HUDEP-2 (cell line): ENCODE measurements at regions not wholly inside any gene's neighbourhood (a gene's known extent, or its start where the extent isn't known, plus 50 kb on each side); places are given as distances from the start of the nearest gene placed in this dataset.

Experiments
- DNase-seq, 76 experiments: peaks; one replicate each; lab custom pipeline; 2025; ENCODE audit not compliant: unreplicated experiment in 76 of 76; lab: John Stamatoyannopoulos, UW

DNA sequence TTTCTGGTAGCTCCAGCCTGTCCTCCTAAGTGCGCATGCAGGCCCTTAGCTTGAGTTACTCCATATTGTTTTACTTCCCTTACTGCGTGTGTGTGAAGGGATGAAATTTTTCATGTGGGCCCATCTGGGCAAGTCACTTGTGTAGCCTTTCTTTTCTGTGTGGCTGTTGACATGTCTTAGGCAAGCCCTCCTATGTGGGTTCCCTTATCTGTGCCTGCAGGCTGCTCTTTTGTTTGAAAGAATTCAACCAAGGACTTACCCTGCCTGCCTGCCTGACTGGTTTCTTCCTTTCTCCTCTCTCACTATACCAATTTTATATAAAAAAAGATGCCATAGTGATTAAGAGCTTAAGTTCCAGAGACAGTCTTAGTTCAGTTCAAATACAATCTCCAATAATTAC, 249.3 kb downstream of the ATG4C start:
- peak in 5 of 76 experiments; percentile 1 to 40 (median 18) for DNase-seq

DNA sequence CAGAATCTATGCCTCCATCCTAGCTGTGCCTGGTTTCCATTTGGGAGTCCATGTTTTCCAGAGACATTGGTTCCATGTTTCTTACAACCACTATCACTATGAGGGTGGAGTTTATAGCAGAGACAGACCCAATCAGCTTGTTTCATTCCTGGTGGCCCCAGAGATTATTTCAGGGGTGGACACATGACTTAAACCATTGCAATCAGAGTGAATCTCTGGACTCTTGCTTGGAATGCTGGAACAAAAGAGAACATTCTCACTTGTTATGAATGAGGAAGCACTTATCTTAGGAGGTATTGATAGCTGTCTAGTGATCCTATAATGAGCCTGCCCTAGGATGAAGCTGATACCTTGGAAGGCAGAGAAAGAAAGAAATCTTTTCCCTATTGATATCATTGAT, 250.3 kb downstream of the ATG4C start:
- no peak for DNase-seq

DNA sequence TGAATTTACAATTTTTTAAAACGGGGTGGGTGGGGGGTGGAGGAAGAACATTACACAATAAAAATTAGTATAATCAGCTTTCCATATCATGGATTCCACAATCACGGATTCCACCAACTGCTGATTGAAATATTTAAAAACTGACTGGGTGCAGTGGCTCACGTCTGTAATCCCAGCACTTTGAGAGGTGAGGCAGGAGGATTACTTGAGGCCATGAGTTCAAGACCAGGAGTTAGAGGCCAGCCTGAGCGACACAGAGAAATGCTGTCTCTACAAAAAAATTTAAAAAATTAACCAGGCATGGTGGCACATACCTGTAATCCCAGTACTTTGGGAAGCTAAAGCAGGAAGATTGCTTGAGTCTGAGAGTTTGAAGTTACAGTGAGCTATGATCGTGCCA, 254.7 kb downstream of the ATG4C start:
- no peak for DNase-seq

DNA sequence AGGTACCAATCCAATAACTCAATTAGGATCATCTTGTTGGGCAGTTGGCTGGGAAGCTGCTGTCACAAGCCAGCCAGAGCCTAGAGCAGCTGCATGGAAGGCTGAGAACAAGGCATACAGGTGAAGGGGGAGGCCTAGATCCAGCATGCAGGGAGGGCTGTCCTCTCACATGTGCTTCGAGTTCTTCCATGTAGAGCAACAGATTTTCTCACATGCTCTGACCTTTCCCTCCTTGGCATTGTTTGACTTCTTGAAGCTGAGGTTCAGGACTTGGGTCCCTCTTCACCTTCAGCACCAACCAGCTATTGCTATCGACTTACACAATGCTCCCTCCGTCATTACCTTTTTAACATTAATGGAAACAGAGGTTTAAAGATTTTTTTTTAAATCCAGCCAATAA, 257.7 kb downstream of the ATG4C start:
- no peak for DNase-seq

DNA sequence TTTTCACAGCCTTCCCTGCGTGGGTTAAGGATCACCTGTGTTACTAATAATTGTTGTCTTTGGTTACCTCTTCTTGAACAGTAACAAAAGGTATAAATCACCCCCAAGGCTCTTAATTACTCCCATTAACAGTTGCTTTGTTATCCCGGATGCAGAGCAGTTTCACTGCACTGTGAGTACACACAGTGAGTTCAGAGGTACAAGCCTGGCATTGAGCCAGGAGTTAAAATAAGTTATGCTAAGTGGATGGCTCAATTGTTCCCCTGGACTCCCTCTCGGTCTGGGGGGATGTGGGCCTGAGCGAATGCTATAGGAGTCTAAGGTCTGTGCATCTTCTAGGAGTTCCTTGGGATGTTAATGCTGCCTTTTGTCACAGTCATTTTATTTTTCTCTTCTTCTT, 258.3 kb downstream of the ATG4C start:
- DNase-seq = no peak

DNA sequence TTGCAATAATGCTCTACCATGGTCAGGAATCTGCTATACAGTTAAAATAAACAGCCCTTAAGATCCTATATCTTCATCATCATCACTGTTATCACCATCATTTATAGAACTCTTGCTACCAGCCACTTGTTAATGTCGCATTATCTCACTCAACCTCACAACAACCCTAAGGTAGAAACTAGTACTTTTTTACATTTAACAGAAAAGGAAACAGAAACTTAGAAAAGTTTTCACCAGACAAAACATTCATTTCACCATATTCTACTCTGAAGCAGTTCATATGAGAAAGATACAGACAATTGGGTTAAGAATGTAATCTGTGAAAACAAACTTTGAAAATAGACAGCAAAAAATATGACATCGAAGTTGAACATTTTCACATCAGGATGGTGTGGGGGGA, 262.6 kb downstream of the ATG4C start:
- no peak for DNase-seq

DNA sequence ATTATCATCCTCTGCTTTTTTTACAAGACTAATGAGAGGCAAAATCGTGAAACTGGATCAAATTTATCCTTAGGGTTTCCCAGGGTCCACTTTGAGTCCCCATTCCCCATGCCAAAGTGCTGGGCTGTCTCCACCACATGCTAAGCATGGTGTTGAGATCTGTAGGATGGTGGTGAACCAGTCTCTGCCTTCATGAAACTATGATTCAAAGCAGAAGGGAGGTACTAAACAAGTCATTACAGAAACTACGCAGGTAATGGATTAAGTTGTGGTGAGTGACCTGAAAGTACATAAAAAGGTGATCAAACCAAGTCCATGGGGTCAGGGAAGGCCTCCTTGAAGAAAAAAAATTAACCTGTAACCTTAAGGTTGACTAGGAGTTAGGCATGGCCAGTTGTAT, 265.2 kb downstream of the ATG4C start:
- DNase-seq = no peak

DNA sequence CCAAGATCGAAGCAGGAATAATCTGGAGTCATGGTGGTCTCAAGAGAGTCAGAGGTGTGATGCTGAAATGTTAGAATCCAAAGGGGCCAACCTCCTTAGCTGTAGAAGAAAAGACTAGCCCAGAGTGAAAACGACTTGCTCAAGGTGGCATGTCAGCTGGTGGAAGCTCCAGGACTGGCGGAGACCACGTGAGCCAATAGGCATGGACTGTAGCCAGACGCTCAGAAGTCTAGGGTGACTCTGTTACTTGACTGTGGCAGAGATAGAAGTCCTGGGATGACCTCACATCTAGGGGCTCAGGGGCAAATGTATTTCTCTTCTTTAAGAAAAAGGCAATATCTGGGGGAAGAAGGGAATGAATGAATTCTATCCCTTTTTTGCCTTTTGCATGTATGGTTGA, 267.4 kb downstream of the ATG4C start:
- peak in 2 of 76 experiments; percentile 1 to 2 for DNase-seq

DNA sequence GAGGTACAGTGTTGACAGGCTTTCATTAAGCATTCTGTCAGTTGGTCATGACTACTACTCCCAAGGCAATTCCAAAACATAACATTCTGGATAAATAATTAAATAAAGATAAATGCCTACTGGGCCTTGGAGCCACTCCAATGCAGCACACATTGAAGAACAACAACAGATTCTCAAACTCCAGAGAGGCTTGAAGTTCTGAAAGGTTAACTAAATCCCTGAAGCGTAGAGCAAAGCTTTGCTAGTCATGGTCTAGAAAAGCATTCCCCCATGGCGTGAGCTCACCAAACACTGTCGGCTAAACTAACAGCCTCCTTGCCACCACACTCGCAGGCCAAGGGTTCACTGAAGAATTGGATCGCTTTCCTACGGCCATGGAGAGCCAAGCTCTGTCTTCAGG, 268.0 kb downstream of the ATG4C start:
- DNase-seq = no peak

DNA sequence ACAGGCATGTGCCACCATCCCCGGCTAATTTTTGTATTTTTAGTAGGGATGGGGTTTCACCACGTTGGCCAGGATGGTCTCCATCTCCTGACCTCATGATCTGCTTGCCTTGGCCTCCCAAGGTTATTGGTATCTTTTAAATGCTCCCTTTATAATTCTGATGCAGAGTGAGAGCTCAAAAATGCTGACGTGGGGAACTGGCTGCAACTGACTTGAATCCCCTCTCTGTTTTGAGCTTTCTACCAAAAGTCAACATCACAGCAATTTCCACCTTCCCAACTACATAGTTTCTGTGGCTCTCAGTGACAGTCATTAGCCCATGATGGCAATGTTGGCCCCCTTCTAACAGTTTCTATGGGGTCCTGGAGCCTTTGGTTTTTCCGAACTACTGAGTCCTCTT, 268.2 kb upstream of the FOXD3 start:
- no peak for DNase-seq

DNA sequence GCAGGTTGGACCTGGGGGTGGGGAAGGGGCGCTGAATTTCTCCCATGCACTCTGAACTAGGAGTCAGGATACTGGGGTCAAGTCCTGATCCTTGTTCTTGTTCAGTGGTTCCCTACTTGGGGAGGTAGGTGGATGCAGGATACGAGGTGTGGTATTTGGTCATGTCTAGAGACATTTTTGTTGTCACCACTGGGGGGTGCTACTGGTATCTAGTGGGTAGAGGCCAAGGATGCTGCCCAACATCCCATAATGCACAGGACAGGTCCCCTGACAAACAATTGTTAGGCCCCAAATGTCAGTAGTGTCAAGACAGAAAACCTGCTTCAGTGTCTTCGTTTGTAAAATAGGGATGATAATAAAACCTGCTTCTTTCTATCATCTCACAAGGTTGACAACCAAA, 259.0 kb upstream of the FOXD3 start:
- DNase-seq = peak in 3 of 76 experiments; percentile 12 to 21 (median 20)

DNA sequence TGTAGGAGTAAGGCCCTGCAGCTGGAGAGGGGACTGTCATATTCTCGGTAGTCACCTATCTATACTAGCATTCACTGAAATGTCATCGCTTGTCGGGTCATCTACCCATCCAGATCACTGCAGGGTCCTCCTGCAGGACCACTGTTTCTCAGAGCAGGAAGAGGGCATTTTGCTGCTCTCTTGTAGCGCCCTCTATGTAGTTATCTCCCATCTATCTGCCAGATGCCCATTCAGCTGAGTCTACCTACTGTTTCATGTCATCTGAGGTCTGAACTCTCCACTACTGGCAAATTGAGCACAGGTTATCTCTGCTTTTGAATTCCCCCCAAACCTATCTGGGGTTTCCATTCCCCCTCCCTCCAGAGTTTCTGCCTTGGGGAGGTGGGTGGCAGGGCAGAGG, 258.2 kb upstream of the FOXD3 start:
- no peak for DNase-seq

DNA sequence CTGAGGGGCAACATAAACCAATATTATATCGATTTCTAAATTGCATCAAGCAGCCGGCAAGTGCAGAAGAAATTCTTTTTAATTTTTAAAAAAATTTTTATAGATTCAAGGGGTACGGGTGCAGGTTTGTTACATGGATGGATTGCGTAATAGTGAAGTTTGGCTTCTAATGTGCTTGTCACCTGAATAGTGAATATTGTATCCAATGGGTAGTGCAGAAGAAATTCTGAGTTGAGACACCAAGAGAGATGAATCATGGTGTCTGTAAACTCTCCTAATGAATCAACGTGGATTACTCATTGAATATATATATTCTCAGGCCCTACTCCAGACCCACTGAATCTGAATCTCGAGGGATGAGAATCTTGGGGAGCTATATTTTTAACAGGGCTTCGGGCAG, 253.7 kb upstream of the FOXD3 start:
- DNase-seq = no peak

DNA sequence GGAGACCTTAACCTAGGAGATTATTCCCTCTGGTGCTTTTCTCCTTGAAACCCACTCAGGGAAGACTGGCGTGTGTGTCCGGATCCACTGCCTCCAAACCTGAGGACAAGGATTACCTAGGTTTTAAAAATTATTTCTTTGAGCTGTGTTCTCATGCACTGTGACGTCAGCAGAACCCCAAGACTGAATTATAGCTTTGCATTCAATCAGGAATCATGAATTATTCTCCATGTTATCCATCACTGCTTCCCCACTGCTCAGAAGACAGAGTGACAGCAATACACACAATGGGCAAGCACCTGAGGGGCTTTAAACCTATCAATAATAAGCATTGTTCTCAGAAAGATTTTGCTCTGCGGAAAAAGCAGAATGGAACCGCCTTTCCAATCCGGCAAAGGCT, 253.2 kb upstream of the FOXD3 start:
- no peak for DNase-seq

DNA sequence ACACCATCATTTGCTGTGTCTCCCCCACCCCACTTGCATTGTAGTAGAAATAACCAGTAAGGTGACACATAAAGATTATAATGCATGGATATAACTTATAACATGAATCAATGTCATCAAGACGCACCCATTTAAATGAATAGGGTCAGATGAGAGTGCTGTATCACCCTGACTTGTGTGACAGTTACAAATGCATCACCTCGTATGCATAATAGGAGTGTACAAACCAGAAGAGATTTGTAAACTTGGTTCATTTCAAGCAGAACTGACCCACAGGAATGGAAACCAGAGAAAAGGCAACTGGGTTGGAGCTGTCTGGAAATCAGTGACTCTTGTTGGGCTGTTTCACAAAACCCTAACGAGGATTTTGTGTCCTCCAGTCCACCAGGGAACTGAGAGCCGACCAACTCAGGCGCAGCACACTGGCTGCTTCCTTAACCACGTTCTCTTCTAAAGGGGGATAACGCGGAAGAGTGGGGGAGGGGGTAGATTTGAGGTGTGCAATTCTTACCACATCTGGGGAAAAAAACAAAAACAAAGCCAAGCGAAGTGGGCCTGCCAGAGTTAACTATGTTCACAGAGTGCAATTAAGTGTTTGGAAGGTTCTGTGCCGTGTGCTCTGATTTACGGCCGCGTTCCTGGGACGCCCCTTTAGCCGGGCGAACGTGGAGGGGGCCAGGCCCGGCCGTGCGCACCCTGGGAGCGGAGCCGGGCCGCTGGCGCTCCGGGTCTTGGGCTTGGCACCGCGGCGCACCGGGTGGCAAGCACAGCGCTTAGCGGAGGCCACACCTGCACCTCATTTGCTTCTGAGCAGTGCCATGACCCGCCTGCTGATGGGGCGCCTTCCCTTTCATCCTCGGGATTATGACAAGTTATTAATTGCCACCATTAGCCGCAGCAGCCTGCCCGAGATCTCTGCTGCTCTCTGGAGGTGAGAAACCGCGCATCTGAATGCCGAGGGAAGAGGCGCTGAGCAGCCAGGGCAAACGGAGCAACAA, 248.8 kb upstream of the FOXD3 start:
- DNase-seq = no peak

DNA sequence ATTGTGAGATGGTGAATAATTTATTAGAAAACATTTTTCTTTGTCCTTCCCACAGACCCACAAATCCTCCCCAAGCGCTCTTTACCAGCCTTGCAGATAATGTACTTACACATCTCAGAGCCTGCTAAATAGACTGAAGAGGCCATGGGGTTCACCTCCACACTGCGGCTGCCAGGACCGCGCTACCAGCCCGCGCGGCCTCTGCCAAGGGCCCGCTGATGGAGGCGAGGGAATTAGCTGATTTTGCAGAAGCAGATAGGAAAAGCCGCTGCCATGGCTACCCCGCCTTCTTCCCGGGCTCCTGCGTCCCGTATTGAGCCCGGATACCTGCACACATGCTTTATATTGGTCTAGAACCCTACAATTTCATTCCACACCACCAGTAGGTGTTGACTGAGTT, 248.0 kb upstream of the FOXD3 start:
- no peak for DNase-seq

DNA sequence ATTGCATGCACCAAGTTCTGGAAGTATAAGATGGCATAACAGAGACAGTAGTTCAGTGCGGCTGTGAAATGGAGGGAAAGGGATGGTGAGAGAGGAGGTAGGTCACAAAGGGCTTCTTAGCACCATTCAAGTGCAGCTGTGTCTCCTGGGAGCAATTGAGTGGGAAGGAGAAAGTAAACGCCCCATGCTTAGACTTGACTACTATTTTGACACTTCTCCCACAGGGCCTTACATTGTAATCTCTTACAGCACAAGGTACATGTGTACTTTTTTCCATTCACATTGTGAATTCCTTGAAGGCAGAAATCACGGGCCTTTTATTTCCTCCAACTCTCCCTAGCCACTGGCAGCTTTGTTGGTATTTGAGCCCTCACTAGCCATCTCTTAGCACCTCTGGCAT, 239.6 kb upstream of the FOXD3 start:
- no peak for DNase-seq

DNA sequence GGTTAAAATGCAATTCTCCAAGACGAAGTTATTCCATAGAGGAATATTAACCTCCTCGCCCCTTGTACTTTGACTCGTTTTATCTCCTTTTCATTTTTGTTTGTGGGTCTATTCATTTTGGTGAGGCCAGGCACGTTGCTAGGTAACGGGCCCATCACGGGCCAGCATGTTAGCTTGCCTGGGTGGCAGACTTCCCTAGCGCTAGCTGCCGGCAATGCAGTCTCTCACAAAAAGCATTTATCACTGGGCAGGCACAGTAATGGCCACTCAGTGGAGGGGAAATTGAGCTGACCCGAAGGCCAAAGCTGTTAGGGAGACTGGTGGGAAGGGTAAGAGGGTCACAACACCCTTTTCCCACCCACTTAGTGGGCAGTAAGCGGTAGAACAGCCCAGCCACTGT, 234.4 kb upstream of the FOXD3 start:
- DNase-seq = peak in 5 of 76 experiments; percentile 3 to 22 (median 7)

DNA sequence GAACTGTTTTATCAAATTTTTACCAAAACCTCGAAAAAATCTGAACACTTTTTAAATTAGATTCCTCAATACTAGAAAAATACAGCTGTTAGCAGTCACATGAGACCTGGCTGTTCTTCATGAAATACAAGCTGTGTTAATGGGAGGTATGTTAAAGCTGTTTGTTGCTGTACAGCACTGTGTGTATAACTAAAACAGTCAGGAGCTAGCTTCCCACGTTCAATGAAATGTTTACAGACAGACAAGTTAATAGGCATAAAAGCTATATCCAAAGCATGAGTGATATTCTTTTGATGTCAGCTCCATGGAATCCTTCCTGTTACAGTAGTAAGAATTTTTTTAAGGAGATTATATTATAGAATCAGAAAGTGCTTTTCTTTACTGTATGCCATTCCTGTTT, 223.2 kb upstream of the FOXD3 start:
- DNase-seq = no peak

DNA sequence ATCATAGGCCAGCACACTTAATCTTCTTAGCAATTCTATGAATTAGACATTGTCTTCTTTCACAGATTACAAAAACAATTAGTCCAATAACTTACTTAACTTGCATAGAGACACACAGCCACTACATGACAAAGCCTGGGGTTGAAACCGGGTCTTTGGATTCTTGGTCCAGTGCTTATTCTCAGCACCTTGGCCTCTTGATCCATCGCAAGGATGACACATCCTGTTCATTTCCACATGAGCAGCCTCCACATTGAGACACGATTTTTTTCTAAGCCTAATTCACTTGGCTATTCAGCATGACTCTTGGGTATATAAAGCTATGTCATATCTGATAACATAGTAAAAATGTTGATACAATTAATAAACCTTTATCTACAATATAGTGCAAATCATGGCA, 221.0 kb upstream of the FOXD3 start:
- no peak for DNase-seq

DNA sequence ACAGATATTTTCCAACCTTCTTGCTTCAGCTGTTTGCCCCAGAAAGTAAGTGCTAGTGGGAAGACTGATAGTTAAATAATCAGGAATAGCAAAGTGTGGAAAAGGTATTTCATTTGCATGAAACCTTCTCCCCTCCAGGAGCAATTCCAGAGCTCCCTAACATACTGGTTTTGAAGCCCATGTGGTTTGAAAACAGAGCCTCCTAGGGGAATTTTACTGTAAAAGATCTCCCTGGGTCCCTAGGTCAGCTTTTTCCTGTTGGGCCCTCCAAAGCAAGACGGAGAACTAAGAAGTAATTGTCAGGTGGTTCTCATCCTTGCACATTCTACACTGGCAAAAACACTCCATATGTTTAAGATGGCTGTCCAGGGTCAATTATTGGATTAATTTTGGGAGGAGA, 218.7 kb upstream of the FOXD3 start:
- DNase-seq = no peak

DNA sequence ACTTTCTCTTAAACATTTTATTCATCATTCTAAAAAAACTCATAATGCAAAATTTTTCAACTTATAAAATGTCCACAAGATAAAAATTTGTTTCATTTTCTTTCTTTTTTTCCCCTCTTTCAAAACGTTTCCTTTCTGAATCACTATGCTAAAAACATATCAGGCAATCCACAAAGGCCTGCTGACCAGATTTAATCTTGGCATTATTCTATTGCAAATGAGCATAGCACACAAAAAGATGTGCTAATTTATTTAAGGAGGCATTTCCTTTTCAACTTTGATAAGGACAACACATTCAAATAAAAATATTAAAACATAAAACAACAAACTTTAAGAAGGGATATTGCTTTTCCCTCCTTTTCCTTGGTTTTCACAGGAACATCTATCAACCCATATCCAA, 215.3 kb upstream of the FOXD3 start:
- no peak for DNase-seq

DNA sequence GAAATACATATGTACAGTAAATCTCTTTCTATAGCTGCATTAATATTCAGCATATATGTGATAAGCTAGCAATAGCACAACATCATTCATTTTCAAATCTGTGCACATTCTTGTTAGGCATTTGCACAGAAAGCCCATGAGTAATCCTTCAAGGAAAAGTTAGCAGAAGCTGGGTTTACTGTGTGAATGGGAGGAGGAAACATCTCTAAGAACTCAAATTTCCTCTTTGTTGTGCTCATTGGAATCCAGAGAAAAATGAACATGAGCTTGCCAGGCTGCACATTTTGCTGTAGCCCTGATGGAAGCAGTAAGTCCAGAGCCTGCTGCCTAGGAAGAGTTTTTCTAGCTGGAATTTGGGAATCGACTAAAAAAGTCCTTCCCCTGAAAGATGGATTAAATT, 214.2 kb upstream of the FOXD3 start:
- no peak for DNase-seq
